GM23248 (cell line): ENCODE measurements at regions not wholly inside any gene's neighbourhood (a gene's known extent, or its start where the extent isn't known, plus 50 kb on each side); places are given as distances from the start of the nearest gene placed in this dataset.

ENCODE experiments used
- EZH2 ChIP-seq: fragments of 200-600 bp; sonication (generic); IDR thresholded peaks from 2 replicates; pipeline ENCODE4 v1.6.1; 2018; ENCODE audit warnings: antibody characterized with exemption, mild to moderate bottlenecking; ENCODE audit not compliant: insufficient read depth, poor library complexity, severe bottlenecking
- EZH2phosphoT487 ChIP-seq: fragments of 200-600 bp; sonication (generic); IDR thresholded peaks from 2 replicates; pipeline ENCODE4 v1.6.1; 2018; ENCODE audit warnings: antibody characterized with exemption, moderate library complexity, mild to moderate bottlenecking, low read depth; ENCODE audit not compliant: insufficient read depth

DNA sequence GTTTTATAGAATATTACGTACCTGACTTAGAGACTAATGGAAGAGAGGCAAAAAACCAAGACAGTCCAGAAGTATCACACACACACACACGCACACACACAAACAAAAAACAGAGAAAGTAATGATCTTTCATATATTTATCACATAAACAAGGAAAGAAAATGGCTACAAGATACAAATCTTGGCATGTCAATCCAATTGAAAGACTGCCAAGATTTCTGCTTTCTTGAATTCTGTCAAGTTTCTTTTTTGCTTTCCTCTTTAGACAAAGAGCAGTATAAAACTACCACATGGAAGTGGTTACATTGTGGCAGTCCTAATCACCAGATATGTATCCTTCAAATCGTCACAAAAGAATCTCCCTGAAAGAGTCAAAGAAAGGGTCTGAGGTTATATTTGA is 2097.4 kb upstream of the AGA start:
- no peak for TF ChIP-seq EZH2
- TF ChIP-seq EZH2phosphoT487, result no peak
